HepG2 (cell line): ENCODE measurements at regions not wholly inside any gene's neighbourhood (a gene's known extent, or its start where the extent isn't known, plus 50 kb on each side); places are given as distances from the start of the nearest gene placed in this dataset.

Experiments
- ATAC-seq: fragments of 200-7000 bp; cut with Tn5 transposase; 3 replicates; pipeline ENCODE4 v1.9.1; 2020; ENCODE audit warnings: mild to moderate bottlenecking, moderate library complexity
- BruUV-seq: library from RNA; stranded (reverse); fragments of 400-500 nt; replicated peaks from 2 replicates; lab custom pipeline; 2021; lab: Mats Ljungman, UMichigan
- CTCF ChIA-PET: fragments of 300-600 bp; formaldehyde crosslinking; extraction: SDS; loops from one replicate; lab custom pipeline; 2021; ENCODE audit warnings: low total read pairs, inconsistent platforms, low intra/inter-chr PET ratio; lab: Yijun Ruan, JAX
- POLR2A ChIA-PET: fragments of 350-600 bp; sonication (Branson Sonifier 250); formaldehyde crosslinking; loops from one replicate; lab custom pipeline; 2020; ENCODE audit warnings: antibody characterized with exemption, inconsistent platforms; lab: Yijun Ruan, JAX
- DNase-seq: peaks from one replicate; pipeline ENCODE4 v3.0.0-alpha.2; 2015; ENCODE audit warnings: low spot score
- FAIRE-seq: peaks from 3 replicates; lab custom pipeline; 2011; peaks lifted over from hg19 to GRCh38; lab: Jason Lieb, UNC
- H2AFZ ChIP-seq: one replicate; pipeline ENCODE4 v1.6.1; 2011; ENCODE audit warnings: low read length, inconsistent platforms
- H3K27ac ChIP-seq: fragments of 300-600 bp; 3 replicates; pipeline ENCODE4 v1.8.0; 2011; ENCODE audit warnings: mixed run types, mild to moderate bottlenecking, mixed read lengths, low read length, inconsistent platforms; ENCODE audit not compliant: insufficient read depth; ENCODE audit errors: extremely low read length
- H3K27me3 ChIP-seq, 2 experiments: fragments of 200-600 bp in 1 of 2; 2 replicates in 1 of 2; 3 replicates in 1 of 2; pipeline versions ENCODE4 v1.6.0 to v1.8.0; 2011; ENCODE audit warnings: low read length in 2 of 2, mild to moderate bottlenecking in 2 of 2, moderate library complexity in 2 of 2, inconsistent platforms in 1 of 2; ENCODE audit not compliant: insufficient read depth in 2 of 2, control insufficient read depth in 1 of 2
- H3K36me3 ChIP-seq, 2 experiments: fragments of 200-600 bp in 1 of 2; replicated peaks in 1 of 2; 2 replicates in 1 of 2; 3 replicates in 1 of 2; pipeline versions ENCODE4 v1.5.1 to v1.8.0; 2011; ENCODE audit warnings: low read length in 2 of 2, inconsistent platforms in 1 of 2; ENCODE audit not compliant: insufficient read depth in 2 of 2, control insufficient read depth in 1 of 2
- H3K4me1 ChIP-seq: 2 replicates; pipeline ENCODE4 v1.5.1; 2012; ENCODE audit warnings: low read length, inconsistent platforms; ENCODE audit not compliant: insufficient read depth
- H3K4me2 ChIP-seq: 2 replicates; pipeline ENCODE4 v1.6.0; 2011; ENCODE audit warnings: low read depth, low read length, inconsistent platforms
- H3K4me3 ChIP-seq, 3 experiments: fragments of 200-600 bp in 1 of 3; sonication (generic), shearing (Covaris generic) in 1 of 3; replicated peaks in 1 of 3; 2 replicates each; pipeline ENCODE4 v1.5.1; 2011 to 2016; ENCODE audit warnings: low read length in 3 of 3, inconsistent platforms in 2 of 3, low read depth in 2 of 3, mild to moderate bottlenecking in 2 of 3, control low read depth in 1 of 3, mixed read lengths in 1 of 3; ENCODE audit not compliant: insufficient read depth in 1 of 3
- H3K79me2 ChIP-seq: one replicate; pipeline ENCODE4 v1.6.1; 2011; ENCODE audit warnings: low read length, inconsistent platforms; ENCODE audit not compliant: insufficient read depth
- H3K9ac ChIP-seq: 2 replicates; pipeline ENCODE4 v1.6.0; 2011; ENCODE audit warnings: mild to moderate bottlenecking, low read depth, low read length, inconsistent platforms; ENCODE audit not compliant: insufficient read depth
- H3K9me3 ChIP-seq: 2 replicates; pipeline ENCODE4 v1.5.1; 2012; ENCODE audit warnings: mild to moderate bottlenecking, low read length
- H4K20me1 ChIP-seq: 2 replicates; pipeline ENCODE4 v1.6.0; 2011; ENCODE audit warnings: inconsistent platforms, mild to moderate bottlenecking, low read length, moderate library complexity; ENCODE audit not compliant: insufficient read depth
- POGZ ChIP-seq: sonication (generic); formaldehyde crosslinking; IDR thresholded peaks from 2 replicates; pipeline ENCODE4 v1.4.0; 2020; ENCODE audit warnings: mild to moderate bottlenecking, missing genetic modification reagents
- RAD51 ChIP-seq: fragments of 450-650 bp; IDR thresholded peaks from 2 replicates; pipeline ENCODE4 v1.6.1; 2016; ENCODE audit warnings: borderline replicate concordance
- ZNF10 ChIP-seq: sonication (generic); formaldehyde crosslinking; IDR thresholded peaks from 2 replicates; pipeline ENCODE4 v1.4.0; 2020; ENCODE audit warnings: mild to moderate bottlenecking, low read depth, missing genetic modification reagents, borderline replicate concordance
- ZNF350 ChIP-seq: sonication (generic); formaldehyde crosslinking; IDR thresholded peaks from 2 replicates; pipeline ENCODE4 v1.4.0; 2020; ENCODE audit warnings: mild to moderate bottlenecking, low read depth, missing genetic modification reagents, borderline replicate concordance
- ZNF556 ChIP-seq: sonication (generic); formaldehyde crosslinking; IDR thresholded peaks from 2 replicates; pipeline ENCODE4 v1.4.0; 2020; ENCODE audit warnings: mild to moderate bottlenecking, missing genetic modification reagents, borderline replicate concordance
- ZNF841 ChIP-seq: sonication (generic); formaldehyde crosslinking; IDR thresholded peaks from 2 replicates; pipeline ENCODE4 v1.8.1; 2023; ENCODE audit warnings: missing genetic modification reagents, borderline replicate concordance
- WGBS: methylation state at CpG from one replicate; pipeline ENCODE4 v1.1.6; 2017; ENCODE audit warnings: low lambda C conversion rate; 5-methylcytosine and 5-hydroxymethylcytosine counted together
- in situ Hi-C: cut with HindIII; loops from 2 replicates; pipeline ENCODE4 v1.10.0; 2017; ENCODE audit warnings: low pct_unique_long_range_greater_than_20kb; ENCODE audit not compliant: extremely low pct_ligation_motif_present
- intact Hi-C: fragments of 100-400 bp; cut with micrococcal nuclease; formaldehyde crosslinking; loops from one replicate; pipeline ENCODE4 v1.10.0; 2022; ENCODE audit not compliant: unreplicated experiment
- TF ChIP-seq, protein P1 (sequence below): sonication (generic); formaldehyde crosslinking; IDR thresholded peaks from 2 replicates; pipeline ENCODE4 v1.9.0; 2021; ENCODE audit warnings: missing genetic modification reagents, borderline replicate concordance
- TF ChIP-seq, protein P2 (sequence below): sonication (generic); formaldehyde crosslinking; IDR thresholded peaks from 2 replicates; pipeline ENCODE4 v1.8.1; 2023; ENCODE audit warnings: missing genetic modification reagents, inconsistent platforms, borderline replicate concordance
- TF ChIP-seq, protein P3 (sequence below): sonication (generic); formaldehyde crosslinking; IDR thresholded peaks from 2 replicates; pipeline ENCODE4 v1.8.1; 2023; ENCODE audit warnings: mild to moderate bottlenecking, missing genetic modification reagents
- TF ChIP-seq, protein P4 (sequence below): sonication (generic); formaldehyde crosslinking; conservative IDR thresholded peaks from 2 replicates; pipeline ENCODE4 v1.4.0; 2020; ENCODE audit warnings: missing genetic modification reagents

DNA sequence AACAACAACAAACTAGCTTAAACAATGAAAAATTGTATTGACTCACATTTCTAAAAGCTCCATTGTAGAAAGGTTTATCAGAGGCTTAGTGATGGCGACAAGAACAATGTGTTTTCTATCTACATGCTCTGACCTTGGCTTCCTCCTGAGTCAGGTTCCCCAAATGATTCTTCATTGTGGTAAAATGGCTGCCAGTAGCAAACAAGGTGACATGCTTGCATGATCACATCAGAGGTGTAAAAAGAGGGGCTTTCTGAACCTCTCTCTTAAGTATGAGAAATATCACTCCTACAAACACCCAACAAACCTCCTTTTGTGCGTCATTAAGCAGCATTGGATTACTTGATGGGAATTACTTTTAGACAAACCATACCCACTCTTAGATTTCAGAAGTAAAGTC is 252.4 kb upstream of the SYT1 start:
- Histone ChIP-seq H3K27me3 (no peaks in the 10 kb centered on the region), H3K27ac (no peak overlapping the region), H3K4me3 (no peak overlapping the region), H3K36me3 (no peaks in the 10 kb centered on the region), H3K9me3 (no peaks in the 10 kb centered on the region), H3K4me2 (no peak overlapping the region), H3K9ac (no peak overlapping the region), H2AFZ (no peak overlapping the region), H3K79me2 (no peaks in the 10 kb centered on the region), H4K20me1 (no peaks in the 10 kb centered on the region), H3K4me1 (no peaks in the 10 kb centered on the region)
- FAIRE-seq (no peak), ATAC-seq (no peak), DNase-seq (no peak)
- CTCF ChIA-PET = no interaction called here
- no TSS peak for BruUV-seq
- in situ Hi-C loops (no loop called here), intact Hi-C loops (no loop called here)
- 5% methylated on average over 2 of the region's 2 CpGs for WGBS
- no peak for TF ChIP-seq POGZ
- TF ChIP-seq ZNF10 (CRISPR knock-in tag) = no peak
- TF ChIP-seq, protein P1, sequence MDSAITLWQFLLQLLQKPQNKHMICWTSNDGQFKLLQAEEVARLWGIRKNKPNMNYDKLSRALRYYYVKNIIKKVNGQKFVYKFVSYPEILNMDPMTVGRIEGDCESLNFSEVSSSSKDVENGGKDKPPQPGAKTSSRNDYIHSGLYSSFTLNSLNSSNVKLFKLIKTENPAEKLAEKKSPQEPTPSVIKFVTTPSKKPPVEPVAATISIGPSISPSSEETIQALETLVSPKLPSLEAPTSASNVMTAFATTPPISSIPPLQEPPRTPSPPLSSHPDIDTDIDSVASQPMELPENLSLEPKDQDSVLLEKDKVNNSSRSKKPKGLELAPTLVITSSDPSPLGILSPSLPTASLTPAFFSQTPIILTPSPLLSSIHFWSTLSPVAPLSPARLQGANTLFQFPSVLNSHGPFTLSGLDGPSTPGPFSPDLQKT = no peak
- TF ChIP-seq RAD51 = no peak
- no peak for TF ChIP-seq ZNF350 (CRISPR knock-in tag)
- TF ChIP-seq, protein P2, sequence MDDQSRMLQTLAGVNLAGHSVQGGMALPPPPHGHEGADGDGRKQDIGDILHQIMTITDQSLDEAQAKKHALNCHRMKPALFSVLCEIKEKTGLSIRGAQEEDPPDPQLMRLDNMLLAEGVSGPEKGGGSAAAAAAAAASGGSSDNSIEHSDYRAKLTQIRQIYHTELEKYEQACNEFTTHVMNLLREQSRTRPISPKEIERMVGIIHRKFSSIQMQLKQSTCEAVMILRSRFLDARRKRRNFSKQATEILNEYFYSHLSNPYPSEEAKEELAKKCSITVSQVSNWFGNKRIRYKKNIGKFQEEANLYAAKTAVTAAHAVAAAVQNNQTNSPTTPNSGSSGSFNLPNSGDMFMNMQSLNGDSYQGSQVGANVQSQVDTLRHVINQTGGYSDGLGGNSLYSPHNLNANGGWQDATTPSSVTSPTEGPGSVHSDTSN (CRISPR knock-in tag) = no peak
- no peak for TF ChIP-seq ZNF841 (CRISPR knock-in tag)
- TF ChIP-seq ZNF556 (CRISPR knock-in tag) = no peak
- TF ChIP-seq, protein P3, sequence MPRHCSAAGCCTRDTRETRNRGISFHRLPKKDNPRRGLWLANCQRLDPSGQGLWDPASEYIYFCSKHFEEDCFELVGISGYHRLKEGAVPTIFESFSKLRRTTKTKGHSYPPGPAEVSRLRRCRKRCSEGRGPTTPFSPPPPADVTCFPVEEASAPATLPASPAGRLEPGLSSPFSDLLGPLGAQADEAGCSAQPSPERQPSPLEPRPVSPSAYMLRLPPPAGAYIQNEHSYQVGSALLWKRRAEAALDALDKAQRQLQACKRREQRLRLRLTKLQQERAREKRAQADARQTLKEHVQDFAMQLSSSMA (CRISPR knock-in tag) = no peak
- TF ChIP-seq, protein P4, sequence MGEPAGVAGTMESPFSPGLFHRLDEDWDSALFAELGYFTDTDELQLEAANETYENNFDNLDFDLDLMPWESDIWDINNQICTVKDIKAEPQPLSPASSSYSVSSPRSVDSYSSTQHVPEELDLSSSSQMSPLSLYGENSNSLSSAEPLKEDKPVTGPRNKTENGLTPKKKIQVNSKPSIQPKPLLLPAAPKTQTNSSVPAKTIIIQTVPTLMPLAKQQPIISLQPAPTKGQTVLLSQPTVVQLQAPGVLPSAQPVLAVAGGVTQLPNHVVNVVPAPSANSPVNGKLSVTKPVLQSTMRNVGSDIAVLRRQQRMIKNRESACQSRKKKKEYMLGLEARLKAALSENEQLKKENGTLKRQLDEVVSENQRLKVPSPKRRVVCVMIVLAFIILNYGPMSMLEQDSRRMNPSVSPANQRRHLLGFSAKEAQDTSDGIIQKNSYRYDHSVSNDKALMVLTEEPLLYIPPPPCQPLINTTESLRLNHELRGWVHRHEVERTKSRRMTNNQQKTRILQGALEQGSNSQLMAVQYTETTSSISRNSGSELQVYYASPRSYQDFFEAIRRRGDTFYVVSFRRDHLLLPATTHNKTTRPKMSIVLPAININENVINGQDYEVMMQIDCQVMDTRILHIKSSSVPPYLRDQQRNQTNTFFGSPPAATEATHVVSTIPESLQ = no peak
- POLR2A ChIA-PET = no interaction called here
